Fibroblast of skin of right quadriceps (primary cell): ENCODE measurements at regions not wholly inside any gene's neighbourhood (a gene's known extent, or its start where the extent isn't known, plus 50 kb on each side); places are given as distances from the start of the nearest gene placed in this dataset.
"Not testable (repeated sequence)": the region's sequence is repeated elsewhere in the genome, so short reads cannot be mapped to it uniquely, and the experiment has no call there.

Experiments
- DNase-seq: peaks from one replicate; pipeline ENCODE4 v3.0.0-alpha.2; 2013

GRCh38 chr9:90741036-90741435 lies 60.6 kb upstream of the SYK start:
- no peak for DNase-seq

- DNase-seq = no peak
Observed at GRCh38 chr9:90737742-90738141, 63.9 kb upstream of the SYK start.

- no peak for DNase-seq
Observed at GRCh38 chr9:90735952-90736351, 65.7 kb upstream of the SYK start.

GRCh38 chr9:90734631-90735030 lies 67.0 kb upstream of the SYK start:
- no peak for DNase-seq

GRCh38 chr9:90729351-90729750 lies 72.3 kb upstream of the SYK start:
- no peak for DNase-seq

- no peak for DNase-seq
Observed at GRCh38 chr9:90727488-90727887, 74.1 kb upstream of the SYK start.

GRCh38 chr9:90726215-90726614 lies 75.4 kb upstream of the SYK start:
- no peak for DNase-seq

- no peak for DNase-seq
Observed at GRCh38 chr9:90724880-90725279, 76.7 kb upstream of the SYK start.

- peak; percentile 15 for DNase-seq
Observed at GRCh38 chr9:90724112-90724511, 77.5 kb upstream of the SYK start.

- DNase-seq = no peak
Observed at GRCh38 chr9:90722071-90722470, 79.4 kb upstream of the DIRAS2 start.

- no peak for DNase-seq
Observed at GRCh38 chr9:90720621-90721265, 78.1 kb upstream of the DIRAS2 start.

- no peak for DNase-seq
Observed at GRCh38 chr9:90706230-90706629, 63.6 kb upstream of the DIRAS2 start.

- no peak for DNase-seq
Observed at GRCh38 chr9:90702441-90702955, 59.9 kb upstream of the DIRAS2 start.

GRCh38 chr9:90698871-90699440 lies 56.3 kb upstream of the DIRAS2 start:
- no peak for DNase-seq

- DNase-seq = no peak
Observed at GRCh38 chr9:90697808-90698207, 55.2 kb upstream of the DIRAS2 start.

GRCh38 chr9:90694187-90694586 lies 51.6 kb upstream of the DIRAS2 start:
- not testable (repeated sequence) for DNase-seq
